LNCAP (cell line): ENCODE measurements at regions not wholly inside any gene's neighbourhood (a gene's known extent, or its start where the extent isn't known, plus 50 kb on each side); places are given as distances from the start of the nearest gene placed in this dataset.

ENCODE experiments used
- CTCF ChIP-seq: fragments of 450-650 bp; IDR thresholded peaks from 2 replicates; pipeline ENCODE4 v1.5.1; 2017; ENCODE audit warnings: mild to moderate bottlenecking

- TF ChIP-seq CTCF = no peak
These were observed 93.0 kb upstream of the FIGN start for GRCh38 chr2:163828771-163829170.

- no peak for TF ChIP-seq CTCF
These were observed 86.2 kb upstream of the FIGN start for GRCh38 chr2:163822033-163822432.

- no peak for TF ChIP-seq CTCF
These were observed 77.2 kb upstream of the FIGN start for GRCh38 chr2:163812926-163813520.

- no peak for TF ChIP-seq CTCF
These were observed 72.6 kb upstream of the FIGN start for GRCh38 chr2:163808406-163808805.

GRCh38 chr2:163802284-163802683 is 66.5 kb upstream of the FIGN start:
- TF ChIP-seq CTCF = no peak

- TF ChIP-seq CTCF = no peak
These were observed 65.7 kb upstream of the FIGN start for GRCh38 chr2:163801486-163801885.

GRCh38 chr2:163800951-163801381 is 65.2 kb upstream of the FIGN start:
- no peak for TF ChIP-seq CTCF

GRCh38 chr2:163799807-163800206 is 64.0 kb upstream of the FIGN start:
- no peak for TF ChIP-seq CTCF
